Activated CD8-positive, alpha-beta memory T cell treated with anti-CD3 and anti-CD28 coated beads for 1 hour (primary cell): ENCODE measurements at regions not wholly inside any gene's neighbourhood (a gene's known extent, or its start where the extent isn't known, plus 50 kb on each side); places are given as distances from the start of the nearest gene placed in this dataset.

Experiments
- DNase-seq, 2 donors: peaks; one replicate each; pipeline ENCODE4 v3.0.0-alpha.2; 2020; ENCODE audit warnings: low read depth in 1 of 2; ENCODE audit errors: extremely low read depth in 1 of 2

GRCh38 chr20:50284811-50285375 lies 94.3 kb downstream of the CEBPB start:
- no peak for DNase-seq

- DNase-seq, result no peak
Observed at GRCh38 chr20:50285376-50286173, 94.9 kb downstream of the CEBPB start.

- DNase-seq, result no peak
Observed at GRCh38 chr20:50286174-50286511, 95.5 kb downstream of the CEBPB start.

- no peak for DNase-seq
Observed at GRCh38 chr20:50286609-50287008, 96.0 kb downstream of the CEBPB start.

GRCh38 chr20:50287512-50287911 lies 96.9 kb downstream of the CEBPB start:
- no peak for DNase-seq

- DNase-seq, result no peak
Observed at GRCh38 chr20:50288128-50288623, 97.5 kb downstream of the CEBPB start.

GRCh38 chr20:50289581-50289980 lies 99.0 kb downstream of the CEBPB start:
- DNase-seq, result no peak

GRCh38 chr20:50290112-50290511 lies 99.5 kb downstream of the CEBPB start:
- DNase-seq, result no peak

GRCh38 chr20:50290808-50291207 lies 100.2 kb downstream of the CEBPB start:
- no peak for DNase-seq

- DNase-seq, result no peak
Observed at GRCh38 chr20:50291254-50292078, 100.8 kb downstream of the CEBPB start.

- DNase-seq, result no peak
Observed at GRCh38 chr20:50292079-50292590, 101.5 kb downstream of the CEBPB start.

GRCh38 chr20:50292591-50293283 lies 102.1 kb downstream of the CEBPB start:
- no peak for DNase-seq

- DNase-seq, result no peak
Observed at GRCh38 chr20:50293284-50294139, 102.9 kb downstream of the CEBPB start.

GRCh38 chr20:50294164-50295088 lies 103.8 kb downstream of the CEBPB start:
- DNase-seq, result no peak

- no peak for DNase-seq
Observed at GRCh38 chr20:50295345-50295744, 104.7 kb downstream of the CEBPB start.

- no peak for DNase-seq
Observed at GRCh38 chr20:50295762-50296449, 105.3 kb downstream of the CEBPB start.

GRCh38 chr20:50296450-50297375 lies 106.1 kb downstream of the CEBPB start:
- DNase-seq, result no peak
